PC-9 (cell line): ENCODE measurements at regions not wholly inside any gene's neighbourhood (a gene's known extent, or its start where the extent isn't known, plus 50 kb on each side); places are given as distances from the start of the nearest gene placed in this dataset.

Experiments used
- CTCF ChIP-seq: fragments of 200-600 bp; sonication (generic); conservative IDR thresholded peaks from 2 replicates; pipeline ENCODE4 v1.6.1; 2017; ENCODE audit warnings: mixed run types, antibody characterized with exemption, mild to moderate bottlenecking, moderate library complexity
- EZH2 ChIP-seq: fragments of 200-600 bp; sonication (generic); IDR thresholded peaks from 2 replicates; pipeline ENCODE4 v1.8.0; 2017; ENCODE audit warnings: antibody characterized with exemption, low read depth

- TF ChIP-seq CTCF (no peak), EZH2 (no peak)
These were observed 724.4 kb upstream of the ARRDC4 start for GRCh38 chr15:97236140-97236539.
